ENCODE measurements at regions not wholly inside any gene's neighbourhood (a gene's known extent, or its start where the extent isn't known, plus 50 kb on each side); places are given as distances from the start of the nearest gene placed in this dataset.

DNA sequence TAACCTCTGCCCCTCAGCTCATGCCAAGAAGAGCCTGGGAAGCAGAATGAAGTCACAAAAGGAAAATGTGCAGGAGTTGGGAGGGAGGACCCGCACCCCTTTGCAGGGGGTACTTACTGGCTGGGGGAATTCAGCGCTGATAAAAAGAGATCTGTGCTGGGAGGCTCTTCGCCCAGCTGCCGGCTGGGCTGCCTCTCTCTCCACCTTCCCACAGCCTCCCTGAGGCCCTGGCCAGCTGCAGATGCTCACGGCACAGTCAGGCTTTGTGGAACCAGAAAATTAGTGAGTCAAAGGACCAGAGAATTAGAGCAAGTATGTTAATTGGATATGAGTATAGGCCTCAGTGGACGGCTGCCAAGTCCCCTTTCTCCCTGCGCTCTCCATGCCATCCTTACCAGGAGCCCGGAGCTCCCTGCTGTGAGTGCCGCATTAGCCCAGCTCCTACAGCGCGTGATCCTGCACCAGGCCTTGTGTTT is 181.7 kb upstream of the SH3BP4 start:
- Histone ChIP-seq H3K27ac (ENCODE audit: low read depth) (no peak overlapping the region), H3K36me3 (ENCODE audit: insufficient read depth) (no peaks in the 10 kb centered on the region), H3K4me1 (ENCODE audit: insufficient read depth) (no peaks in the 10 kb centered on the region), H3K4me3 (ENCODE audit: low read depth, low read length) (no peak overlapping the region)
- 73% methylated on average over 11 of the region's 11 CpGs for WGBS
- no peak for DNase-seq (ENCODE audit: extremely low spot score)

DNA sequence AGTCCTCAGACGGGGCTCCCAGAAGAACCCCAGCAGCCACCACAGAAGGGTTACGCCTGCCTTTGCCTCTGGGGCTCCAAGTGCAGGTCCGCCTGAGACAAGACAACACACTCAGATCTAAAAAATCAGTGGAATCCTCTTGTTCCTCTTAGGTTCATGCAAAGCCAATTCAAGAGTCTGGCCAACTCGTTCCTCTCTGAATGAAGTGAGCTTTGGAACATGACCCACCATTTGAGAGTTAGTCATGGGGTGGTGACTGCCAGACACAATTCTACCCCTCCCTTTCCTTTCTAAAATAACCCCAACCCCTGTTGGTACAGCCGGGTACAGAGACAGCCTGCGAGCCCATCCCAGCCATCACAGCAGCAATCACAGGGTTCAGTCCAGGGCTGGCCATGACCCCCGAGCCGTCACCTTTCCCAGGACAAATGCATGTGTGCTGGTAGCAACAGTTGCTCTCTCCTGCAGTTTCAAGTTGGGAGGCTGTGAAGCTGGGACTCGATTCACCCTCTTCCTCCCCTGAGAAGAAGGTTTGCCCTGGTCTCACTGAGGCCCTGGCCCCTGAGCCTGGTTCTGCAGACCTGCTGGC is 183.1 kb upstream of the SH3BP4 start:
- no peak overlapping the region for H3K4me3 ChIP-seq (ENCODE audit: low read depth, low read length)
- WGBS, result 91% methylated on average over 9 of the region's 9 CpGs
- DNase-seq (ENCODE audit: extremely low spot score), result no peak
- no peaks in the 10 kb centered on the region for H3K4me1 ChIP-seq (ENCODE audit: insufficient read depth)
- H3K27ac ChIP-seq (ENCODE audit: low read depth), result no peak overlapping the region
- H3K36me3 ChIP-seq (ENCODE audit: insufficient read depth), result no peaks in the 10 kb centered on the region

DNA sequence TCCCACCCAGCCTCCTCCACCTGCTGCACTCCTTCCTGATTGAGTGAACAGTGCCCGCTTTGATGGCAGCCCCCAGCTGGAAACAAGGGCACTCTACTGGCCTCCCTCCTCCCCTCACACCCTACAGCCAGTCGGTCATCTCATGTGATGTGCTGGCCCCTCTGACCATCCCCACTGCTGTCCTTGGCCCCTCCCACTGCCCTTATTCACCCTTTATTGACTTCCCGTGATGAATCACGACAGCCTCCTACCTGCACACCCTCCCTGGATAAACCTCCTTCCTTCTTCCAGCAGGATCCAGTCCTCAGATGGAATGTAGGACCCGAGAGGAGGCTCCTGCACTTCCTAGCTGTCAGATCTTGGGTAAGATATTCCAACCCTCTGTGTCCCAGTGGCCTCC is 186.5 kb upstream of the SH3BP4 start:
- Histone ChIP-seq H3K4me3 (ENCODE audit: low read depth, low read length) (no peak overlapping the region), H3K4me1 (ENCODE audit: insufficient read depth) (no peaks in the 10 kb centered on the region), H3K36me3 (ENCODE audit: insufficient read depth) (no peaks in the 10 kb centered on the region), H3K27ac (ENCODE audit: low read depth) (no peak overlapping the region)
- 71% methylated on average over 5 of the region's 5 CpGs for WGBS
- DNase-seq (ENCODE audit: extremely low spot score), result no peak

- no peak overlapping the region for H3K4me3 ChIP-seq (ENCODE audit: low read depth, low read length)
- no peaks in the 10 kb centered on the region for H3K4me1 ChIP-seq (ENCODE audit: insufficient read depth)
- no peak overlapping the region for H3K27ac ChIP-seq (ENCODE audit: low read depth)
- 96% methylated on average over 3 of the region's 3 CpGs for WGBS
- no peaks in the 10 kb centered on the region for H3K36me3 ChIP-seq (ENCODE audit: insufficient read depth)
- DNase-seq (ENCODE audit: extremely low spot score), result no peak
These were observed 187.4 kb upstream of the SH3BP4 start for GRCh38 chr2:234764372-234764771.

- H3K4me1 ChIP-seq (ENCODE audit: insufficient read depth), result no peaks in the 10 kb centered on the region
- WGBS, result 62% methylated on average over 13 of the region's 13 CpGs
- DNase-seq (ENCODE audit: extremely low spot score), result no peak
- H3K27ac ChIP-seq (ENCODE audit: low read depth), result no peak overlapping the region
- no peaks in the 10 kb centered on the region for H3K36me3 ChIP-seq (ENCODE audit: insufficient read depth)
- no peak overlapping the region for H3K4me3 ChIP-seq (ENCODE audit: low read depth, low read length)
These were observed 188.6 kb upstream of the SH3BP4 start for GRCh38 chr2:234763002-234763873.

GRCh38 chr2:234761910-234762309 is 189.9 kb upstream of the SH3BP4 start:
- WGBS, result 48% methylated on average over 4 of the region's 4 CpGs
- no peak overlapping the region for H3K4me3 ChIP-seq (ENCODE audit: low read depth, low read length)
- no peak for DNase-seq (ENCODE audit: extremely low spot score)

DNA sequence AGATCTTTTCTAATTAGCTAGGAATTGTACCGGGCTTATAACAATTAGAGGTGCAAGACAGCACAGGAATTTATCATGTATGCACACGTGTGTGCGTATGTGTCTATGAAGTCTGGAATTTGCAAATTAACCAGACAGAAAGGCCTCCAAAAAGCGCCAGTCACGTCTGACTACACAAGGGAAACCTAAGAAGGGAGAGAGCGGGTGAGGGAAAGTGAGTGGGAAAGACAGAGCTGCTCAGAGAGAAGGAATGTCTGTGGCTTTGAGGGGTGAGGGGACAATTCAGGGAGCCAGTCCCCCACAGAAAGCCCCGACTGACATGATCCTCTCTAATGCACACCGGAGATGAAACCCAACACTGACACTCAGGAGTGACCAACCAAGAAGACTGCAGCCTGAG is 197.7 kb upstream of the SH3BP4 start:
- no peak for DNase-seq (ENCODE audit: extremely low spot score)
- no peak overlapping the region for H3K27ac ChIP-seq (ENCODE audit: low read depth)
- WGBS, result 81% methylated on average over 8 of the region's 8 CpGs
- H3K4me1 ChIP-seq (ENCODE audit: insufficient read depth), result no peaks in the 10 kb centered on the region
- no peak overlapping the region for H3K4me3 ChIP-seq (ENCODE audit: low read depth, low read length)
- H3K36me3 ChIP-seq (ENCODE audit: insufficient read depth), result no peaks in the 10 kb centered on the region

More at GRCh38 chr2:234761910-234762309, 189.9 kb upstream of the SH3BP4 start:
- no peaks in the 10 kb centered on the region for H3K36me3 ChIP-seq (ENCODE audit: insufficient read depth)
- no peak overlapping the region for H3K27ac ChIP-seq (ENCODE audit: low read depth)
- no peaks in the 10 kb centered on the region for H3K4me1 ChIP-seq (ENCODE audit: insufficient read depth)

DNA sequence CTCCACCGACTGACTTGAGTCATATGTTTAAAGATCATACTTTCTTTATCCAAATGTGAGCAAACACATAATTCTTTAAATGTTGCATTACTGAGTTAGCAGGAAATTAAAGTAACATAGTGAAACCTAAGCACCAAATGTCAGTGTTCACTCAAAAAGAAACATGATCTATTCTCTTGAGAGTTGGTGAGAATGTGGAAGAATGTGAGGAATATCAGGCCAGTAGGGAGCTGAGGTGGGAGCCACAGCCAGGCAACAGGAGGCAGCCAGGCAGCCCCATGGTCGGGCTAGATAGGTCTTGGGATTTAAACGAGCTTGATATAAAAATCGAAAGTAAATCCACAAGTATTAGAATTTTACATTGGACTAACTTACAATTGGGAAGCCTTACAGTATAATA is 198.1 kb upstream of the SH3BP4 start:
- no peaks in the 10 kb centered on the region for H3K36me3 ChIP-seq (ENCODE audit: insufficient read depth)
- 74% methylated on average over 4 of the region's 4 CpGs for WGBS
- H3K27ac ChIP-seq (ENCODE audit: low read depth), result no peak overlapping the region
- no peaks in the 10 kb centered on the region for H3K4me1 ChIP-seq (ENCODE audit: insufficient read depth)
- H3K4me3 ChIP-seq (ENCODE audit: low read depth, low read length), result no peak overlapping the region
- no peak for DNase-seq (ENCODE audit: extremely low spot score)

- no peak for DNase-seq (ENCODE audit: extremely low spot score)
- H3K4me3 ChIP-seq (ENCODE audit: low read depth, low read length), result no peak overlapping the region
- no peaks in the 10 kb centered on the region for H3K36me3 ChIP-seq (ENCODE audit: insufficient read depth)
- H3K27ac ChIP-seq (ENCODE audit: low read depth), result no peak overlapping the region
- WGBS, result 94% methylated on average over 3 of the region's 3 CpGs
- no peaks in the 10 kb centered on the region for H3K4me1 ChIP-seq (ENCODE audit: insufficient read depth)
These were observed 198.9 kb upstream of the SH3BP4 start for GRCh38 chr2:234752966-234753365.

GRCh38 chr2:234751275-234751973 is 200.4 kb upstream of the SH3BP4 start:
- no peak overlapping the region for H3K4me3 ChIP-seq (ENCODE audit: low read depth, low read length)
- H3K27ac ChIP-seq (ENCODE audit: low read depth), result no peak overlapping the region
- H3K36me3 ChIP-seq (ENCODE audit: insufficient read depth), result no peaks in the 10 kb centered on the region
- no peaks in the 10 kb centered on the region for H3K4me1 ChIP-seq (ENCODE audit: insufficient read depth)
- no peak for DNase-seq (ENCODE audit: extremely low spot score)
- 78% methylated on average over 3 of the region's 3 CpGs for WGBS

DNA sequence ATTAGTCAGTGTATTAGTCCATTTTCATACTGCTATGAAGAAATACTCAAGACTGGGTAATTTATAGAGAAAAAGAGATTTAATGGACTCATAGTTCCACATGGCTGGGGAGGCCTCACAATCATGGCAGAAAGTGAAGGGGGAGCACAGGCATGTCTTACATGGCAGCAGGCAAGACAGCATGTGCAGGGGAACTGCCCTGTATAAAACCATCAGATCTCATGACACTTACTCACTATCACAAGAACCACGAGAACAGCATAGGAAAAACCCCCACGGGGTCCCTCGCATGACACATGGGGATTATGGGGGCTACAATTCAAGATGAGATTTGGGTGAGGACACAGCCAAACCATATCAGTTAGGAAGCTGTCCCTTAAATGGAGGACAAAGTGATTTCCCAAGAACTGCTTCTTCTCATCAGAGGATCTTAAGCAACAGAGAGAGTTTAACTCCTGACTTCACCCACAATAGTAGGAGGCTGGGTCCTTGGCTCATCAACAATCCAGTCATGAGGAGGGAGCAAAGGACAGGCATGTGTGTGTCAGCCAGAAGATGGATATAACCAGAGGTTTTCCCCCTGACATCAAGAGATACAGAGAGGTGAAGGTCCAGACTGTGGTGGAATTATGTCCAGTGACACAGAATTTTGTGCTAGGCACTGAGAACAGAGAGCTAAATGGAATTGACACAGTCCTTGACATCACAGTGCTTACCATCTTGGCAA is 203.8 kb upstream of the SH3BP4 start:
- no peaks in the 10 kb centered on the region for H3K4me1 ChIP-seq (ENCODE audit: insufficient read depth)
- WGBS, result 79% methylated on average over 3 of the region's 3 CpGs
- H3K36me3 ChIP-seq (ENCODE audit: insufficient read depth), result no peaks in the 10 kb centered on the region
- H3K27ac ChIP-seq (ENCODE audit: low read depth), result no peak overlapping the region
- no peak overlapping the region for H3K4me3 ChIP-seq (ENCODE audit: low read depth, low read length)
- DNase-seq (ENCODE audit: extremely low spot score), result no peak

- H3K36me3 ChIP-seq (ENCODE audit: insufficient read depth), result no peaks in the 10 kb centered on the region
- no peak overlapping the region for H3K4me3 ChIP-seq (ENCODE audit: low read depth, low read length)
- no peak overlapping the region for H3K27ac ChIP-seq (ENCODE audit: low read depth)
- DNase-seq (ENCODE audit: extremely low spot score), result no peak
- H3K4me1 ChIP-seq (ENCODE audit: insufficient read depth), result no peaks in the 10 kb centered on the region
These were observed 204.8 kb upstream of the SH3BP4 start for GRCh38 chr2:234747032-234747431.

DNA sequence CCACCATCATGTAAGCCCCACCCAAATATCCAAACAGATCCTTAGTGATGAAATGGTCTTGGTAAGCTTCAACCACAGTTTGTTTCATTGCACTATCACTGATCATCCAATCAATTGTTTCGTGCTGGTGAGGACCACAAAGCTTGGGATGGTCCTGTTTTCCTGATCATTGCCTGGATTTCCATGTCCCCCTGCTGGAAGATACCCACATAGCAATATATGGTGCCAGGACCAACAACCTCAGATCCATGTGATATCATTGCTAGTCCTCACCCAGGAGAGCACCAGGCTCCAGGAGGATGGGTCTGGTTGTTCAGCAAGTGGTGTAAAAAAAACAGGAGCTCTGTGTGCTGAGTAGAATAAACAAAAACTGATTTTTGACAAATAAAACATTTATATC is 206.5 kb upstream of the SH3BP4 start:
- 95% methylated on average over 1 of the region's 1 CpG for WGBS
- no peaks in the 10 kb centered on the region for H3K4me1 ChIP-seq (ENCODE audit: insufficient read depth)
- DNase-seq (ENCODE audit: extremely low spot score), result no peak
- H3K4me3 ChIP-seq (ENCODE audit: low read depth, low read length), result no peak overlapping the region
- no peak overlapping the region for H3K27ac ChIP-seq (ENCODE audit: low read depth)
- H3K36me3 ChIP-seq (ENCODE audit: insufficient read depth), result no peaks in the 10 kb centered on the region
